Loucy (cell line): ENCODE measurements at regions not wholly inside any gene's neighbourhood (a gene's known extent, or its start where the extent isn't known, plus 50 kb on each side); places are given as distances from the start of the nearest gene placed in this dataset.

ENCODE experiments used
- H2AFZ ChIP-seq: fragments of 200-600 bp; sonication (generic); 2 replicates; pipeline ENCODE4 v1.6.0; 2016; ENCODE audit warnings: antibody characterized with exemption, mild to moderate bottlenecking, low read length, moderate library complexity
- H3F3A ChIP-seq: fragments of 200-600 bp; 2 replicates; pipeline ENCODE4 v1.6.0; 2016; ENCODE audit warnings: antibody characterized with exemption, low read depth, mild to moderate bottlenecking
- H3K27me3 ChIP-seq: fragments of 200-600 bp; sonication (generic); 2 replicates; pipeline ENCODE4 v1.6.1; 2014; ENCODE audit warnings: low read length, mild to moderate bottlenecking; ENCODE audit not compliant: insufficient read depth, poor library complexity, severe bottlenecking
- H3K36me3 ChIP-seq: fragments of 200-600 bp; sonication (generic); 2 replicates; pipeline ENCODE4 v1.6.1; 2016; ENCODE audit warnings: low read length; ENCODE audit not compliant: insufficient read depth
- H3K4me1 ChIP-seq: fragments of 200-600 bp; sonication (generic); 2 replicates; pipeline ENCODE4 v1.5.1; 2014; ENCODE audit warnings: low read length, mild to moderate bottlenecking; ENCODE audit not compliant: insufficient read depth, poor library complexity, severe bottlenecking
- H3K4me2 ChIP-seq: fragments of 200-600 bp; sonication (generic); 2 replicates; pipeline ENCODE4 v1.6.0; 2014; ENCODE audit warnings: antibody characterized with exemption, low read length, low read depth, mild to moderate bottlenecking; ENCODE audit not compliant: poor library complexity, severe bottlenecking
- H3K4me3 ChIP-seq: fragments of 200-600 bp; sonication (generic); 2 replicates; pipeline ENCODE4 v1.5.1; 2014; ENCODE audit warnings: low read length, mild to moderate bottlenecking, mixed read lengths; ENCODE audit not compliant: poor library complexity, severe bottlenecking
- H3K79me2 ChIP-seq: fragments of 200-600 bp; sonication (generic); 2 replicates; pipeline ENCODE4 v1.6.1; 2014; ENCODE audit warnings: low read length; ENCODE audit not compliant: insufficient read depth
- H3K9ac ChIP-seq: fragments of 200-600 bp; sonication (generic); 2 replicates; pipeline ENCODE4 v1.6.0; 2014; ENCODE audit warnings: mild to moderate bottlenecking, low read depth, low read length, moderate library complexity; ENCODE audit not compliant: poor library complexity, severe bottlenecking
- H3K9me2 ChIP-seq: fragments of 200-600 bp; sonication (generic); replicated peaks from 2 replicates; pipeline ENCODE4 v1.6.1; 2016; ENCODE audit warnings: low read depth, low read length, mixed read lengths
- H3K9me3 ChIP-seq: fragments of 200-600 bp; sonication (generic); 2 replicates; pipeline ENCODE4 v1.6.1; 2014; ENCODE audit warnings: mild to moderate bottlenecking, antibody characterized with exemption, low read length, low read depth; ENCODE audit not compliant: insufficient read depth
- H4K20me1 ChIP-seq: fragments of 200-600 bp; sonication (generic); 2 replicates; pipeline ENCODE4 v1.6.0; 2014; ENCODE audit warnings: antibody characterized with exemption, low read length, mild to moderate bottlenecking; ENCODE audit not compliant: insufficient read depth, poor library complexity, severe bottlenecking
- EZH2phosphoT487 ChIP-seq: fragments of 200-600 bp; IDR thresholded peaks from 2 replicates; pipeline ENCODE4 v1.6.1; 2018; ENCODE audit warnings: antibody characterized with exemption, mild to moderate bottlenecking, moderate library complexity, borderline replicate concordance
- TF ChIP-seq, protein P1 (sequence below): fragments of 200-600 bp; sonication (generic); conservative IDR thresholded peaks from 2 replicates; pipeline ENCODE4 v1.5.1; 2014; ENCODE audit warnings: mild to moderate bottlenecking, antibody characterized with exemption, low read length

DNA sequence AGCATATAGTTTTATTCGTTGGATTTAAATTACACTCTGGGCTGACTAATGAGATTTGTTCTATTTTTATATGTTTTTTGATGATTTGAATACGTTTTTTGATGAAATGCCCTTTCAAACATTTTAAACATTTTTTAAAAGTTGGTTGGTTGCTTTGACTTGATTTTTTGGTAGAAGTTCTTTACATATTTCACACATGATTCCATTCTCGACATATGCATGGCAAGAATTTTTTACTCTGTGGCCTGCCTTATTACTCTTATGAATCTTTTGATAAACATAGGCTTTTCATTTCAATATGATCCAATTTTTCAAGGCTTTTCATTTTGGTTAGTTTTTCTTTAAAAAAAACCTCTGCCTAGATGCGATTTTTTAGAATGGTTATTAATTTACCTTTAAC lies 617.0 kb downstream of the RNF144B start:
- Histone ChIP-seq H3K4me3 (no peak overlapping the region), H3F3A (no peaks in the 10 kb centered on the region)
- TF ChIP-seq, protein P1, sequence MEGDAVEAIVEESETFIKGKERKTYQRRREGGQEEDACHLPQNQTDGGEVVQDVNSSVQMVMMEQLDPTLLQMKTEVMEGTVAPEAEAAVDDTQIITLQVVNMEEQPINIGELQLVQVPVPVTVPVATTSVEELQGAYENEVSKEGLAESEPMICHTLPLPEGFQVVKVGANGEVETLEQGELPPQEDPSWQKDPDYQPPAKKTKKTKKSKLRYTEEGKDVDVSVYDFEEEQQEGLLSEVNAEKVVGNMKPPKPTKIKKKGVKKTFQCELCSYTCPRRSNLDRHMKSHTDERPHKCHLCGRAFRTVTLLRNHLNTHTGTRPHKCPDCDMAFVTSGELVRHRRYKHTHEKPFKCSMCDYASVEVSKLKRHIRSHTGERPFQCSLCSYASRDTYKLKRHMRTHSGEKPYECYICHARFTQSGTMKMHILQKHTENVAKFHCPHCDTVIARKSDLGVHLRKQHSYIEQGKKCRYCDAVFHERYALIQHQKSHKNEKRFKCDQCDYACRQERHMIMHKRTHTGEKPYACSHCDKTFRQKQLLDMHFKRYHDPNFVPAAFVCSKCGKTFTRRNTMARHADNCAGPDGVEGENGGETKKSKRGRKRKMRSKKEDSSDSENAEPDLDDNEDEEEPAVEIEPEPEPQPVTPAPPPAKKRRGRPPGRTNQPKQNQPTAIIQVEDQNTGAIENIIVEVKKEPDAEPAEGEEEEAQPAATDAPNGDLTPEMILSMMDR = no peak

DNA sequence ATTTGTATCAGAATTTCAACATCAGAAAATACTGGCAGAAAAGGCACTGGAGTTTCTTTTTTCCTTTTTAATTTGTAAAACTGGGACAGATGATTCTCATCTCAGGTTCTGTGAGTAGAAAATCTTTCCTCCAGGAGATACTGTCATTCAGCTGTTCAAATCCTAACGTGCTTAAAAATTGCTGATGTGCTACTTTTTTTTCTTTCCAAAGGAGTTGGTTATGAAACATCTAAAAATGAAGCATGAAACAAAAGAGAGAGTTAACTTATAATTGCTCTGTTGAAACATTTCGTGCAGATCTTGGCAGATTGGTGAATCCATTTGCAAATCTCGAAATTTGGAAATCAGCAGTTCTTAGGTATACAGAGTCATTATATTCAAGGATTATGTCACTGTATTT lies 622.6 kb downstream of the RNF144B start:
- no peak overlapping the region for H3K9ac ChIP-seq
- no peak overlapping the region for H3K4me3 ChIP-seq
- H3K27me3 ChIP-seq = no peaks in the 10 kb centered on the region
- TF ChIP-seq EZH2phosphoT487 = no peak
- TF ChIP-seq, protein P1 = no peak
- H3F3A ChIP-seq = no peaks in the 10 kb centered on the region
- no peak overlapping the region for H2AFZ ChIP-seq
- no peaks in the 10 kb centered on the region for H3K36me3 ChIP-seq
- no peak overlapping the region for H3K4me2 ChIP-seq
- H3K79me2 ChIP-seq = no peaks in the 10 kb centered on the region
- H3K9me2 ChIP-seq = no peaks in the 10 kb centered on the region
- no peaks in the 10 kb centered on the region for H4K20me1 ChIP-seq
- no peaks in the 10 kb centered on the region for H3K9me3 ChIP-seq
- no peaks in the 10 kb centered on the region for H3K4me1 ChIP-seq

More for the DNA sequence above, 617.0 kb downstream of the RNF144B start:
- Histone ChIP-seq H3K4me1 (no peaks in the 10 kb centered on the region), H4K20me1 (no peaks in the 10 kb centered on the region), H3K4me2 (no peak overlapping the region), H2AFZ (no peak overlapping the region), H3K9me2 (no peaks in the 10 kb centered on the region), H3K9me3 (no peaks in the 10 kb centered on the region), H3K27me3 (no peaks in the 10 kb centered on the region), H3K36me3 (no peaks in the 10 kb centered on the region), H3K9ac (no peak overlapping the region), H3K79me2 (no peaks in the 10 kb centered on the region)

DNA sequence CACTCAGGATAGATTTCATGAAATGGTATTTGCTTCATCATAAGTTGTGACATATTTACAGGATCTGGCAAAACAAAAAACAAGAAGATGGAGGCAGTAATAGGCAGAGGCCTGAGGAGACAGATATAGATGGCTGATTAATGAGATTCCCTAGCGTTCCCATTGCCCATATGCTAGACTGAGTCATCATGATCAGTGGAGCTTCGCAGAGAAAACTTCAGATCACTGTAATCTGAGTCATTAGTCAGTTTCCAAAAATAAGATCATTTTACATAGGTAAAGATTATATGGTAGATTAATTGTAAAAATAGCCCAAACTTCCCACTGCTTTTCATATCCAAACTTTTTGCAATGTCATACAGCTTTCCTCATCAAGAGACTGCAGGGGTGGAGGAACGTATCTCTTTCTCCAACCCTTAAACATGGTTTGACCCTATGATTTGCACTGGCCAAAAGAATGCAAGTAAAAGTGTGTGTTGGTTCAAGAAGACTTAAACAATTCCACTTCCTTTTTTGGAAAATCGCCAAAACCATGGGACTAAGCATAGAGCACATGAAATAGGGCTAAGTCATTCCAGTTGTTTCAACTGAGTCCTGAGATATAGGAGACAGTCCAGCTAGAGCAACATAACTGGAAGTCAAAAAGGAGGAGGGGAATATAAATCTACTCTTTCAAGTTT lies 626.0 kb downstream of the RNF144B start:
- Histone ChIP-seq H3K4me2 (no peak overlapping the region), H3K4me3 (no peak overlapping the region), H3F3A (no peaks in the 10 kb centered on the region), H3K4me1 (no peaks in the 10 kb centered on the region), H3K79me2 (no peaks in the 10 kb centered on the region), H3K9ac (no peak overlapping the region), H3K9me3 (no peaks in the 10 kb centered on the region), H2AFZ (no peak overlapping the region), H3K9me2 (no peaks in the 10 kb centered on the region), H3K36me3 (no peaks in the 10 kb centered on the region), H3K27me3 (no peaks in the 10 kb centered on the region), H4K20me1 (no peaks in the 10 kb centered on the region)
- TF ChIP-seq EZH2phosphoT487 = no peak
- TF ChIP-seq, protein P1 = no peak
